Stimulated activated CD4-positive, alpha-beta T cell treated with anti-CD3 and anti-CD28 coated beads, TNF-alpha, amount 100 ng/mL, for 1 hour (primary cell): ENCODE measurements at regions not wholly inside any gene's neighbourhood (a gene's known extent, or its start where the extent isn't known, plus 50 kb on each side); places are given as distances from the start of the nearest gene placed in this dataset.
"Not testable (repeated sequence)": the region's sequence is repeated elsewhere in the genome, so short reads cannot be mapped to it uniquely, and the experiment has no call there.

Experiments used
- DNase-seq, 3 donors: peaks; one replicate each; pipeline ENCODE4 v3.0.0-alpha.2; 2020; ENCODE audit warnings: low read depth in 3 of 3, low spot score in 1 of 3

- no peak for DNase-seq
Measured at GRCh38 chr1:38787041-38787440, 72.5 kb downstream of the RRAGC start.

- DNase-seq: no peak
Measured at GRCh38 chr1:38786040-38786436, 73.5 kb downstream of the RRAGC start.

GRCh38 chr1:38785285-38786039 lies 74.1 kb downstream of the RRAGC start:
- no peak for DNase-seq

- DNase-seq: no peak
Measured at GRCh38 chr1:38784452-38785284, 74.9 kb downstream of the RRAGC start.

GRCh38 chr1:38783640-38784229 lies 75.8 kb downstream of the RRAGC start:
- no peak for DNase-seq

- no peak for DNase-seq
Measured at GRCh38 chr1:38781872-38782617, 77.5 kb downstream of the RRAGC start.

- DNase-seq: no peak
Measured at GRCh38 chr1:38780133-38780532, 79.4 kb downstream of the RRAGC start.

GRCh38 chr1:38779491-38779890 lies 80.1 kb downstream of the RRAGC start:
- no peak for DNase-seq

- no peak for DNase-seq
Measured at GRCh38 chr1:38778521-38778920, 81.1 kb downstream of the RRAGC start.

GRCh38 chr1:38778051-38778450 lies 81.5 kb downstream of the RRAGC start:
- DNase-seq: no peak

- DNase-seq: no peak
Measured at GRCh38 chr1:38777464-38777957, 82.1 kb downstream of the RRAGC start.

GRCh38 chr1:38776466-38777065 lies 83.0 kb downstream of the RRAGC start:
- DNase-seq: no peak

GRCh38 chr1:38775175-38775845 lies 84.3 kb downstream of the RRAGC start:
- no peak for DNase-seq

GRCh38 chr1:38773483-38773882 lies 86.1 kb downstream of the RRAGC start:
- DNase-seq: no peak

- no peak for DNase-seq
Measured at GRCh38 chr1:38772953-38773352, 86.6 kb downstream of the RRAGC start.

GRCh38 chr1:38772026-38772425 lies 87.5 kb downstream of the RRAGC start:
- no peak for DNase-seq

- not testable (repeated sequence) for DNase-seq
Measured at GRCh38 chr1:38770516-38771173, 88.9 kb downstream of the RRAGC start.

- DNase-seq: no peak
Measured at GRCh38 chr1:38766125-38766524, 93.4 kb downstream of the RRAGC start.

GRCh38 chr1:38763121-38763520 lies 96.5 kb downstream of the RRAGC start:
- no peak for DNase-seq

GRCh38 chr1:38760562-38760961 lies 99.0 kb downstream of the RRAGC start:
- no peak for DNase-seq
